PC-9 (cell line): ENCODE measurements at regions not wholly inside any gene's neighbourhood (a gene's known extent, or its start where the extent isn't known, plus 50 kb on each side); places are given as distances from the start of the nearest gene placed in this dataset.

Source experiments
- BruUV-seq: library from RNA; stranded (reverse); fragments of 400-500 nt; replicated peaks from 2 replicates; lab custom pipeline; 2021; lab: Mats Ljungman, UMichigan
- CTCF ChIA-PET: fragments of 300-600 bp; sonication (Branson Sonifier 250); formaldehyde crosslinking; loops from one replicate; lab custom pipeline; 2022; ENCODE audit warnings: antibody characterized with exemption; lab: Charles Lee
- POLR2A ChIA-PET: fragments of 300-600 bp; sonication (Branson Sonifier 250); formaldehyde crosslinking; loops from one replicate; lab custom pipeline; 2022; ENCODE audit warnings: antibody characterized with exemption; ENCODE audit not compliant: unreplicated experiment; lab: Charles Lee
- DNase-seq, 2 experiments: peaks; one replicate each; pipeline versions ENCODE4 v3.0.0 to v3.0.0-alpha.2; 2015 to 2022; ENCODE audit warnings: mixed read lengths in 1 of 2
- H2AFZ ChIP-seq: fragments of 200-600 bp; sonication (generic); 2 replicates; pipeline ENCODE4 v1.8.1; 2017; ENCODE audit warnings: antibody characterized with exemption
- H3F3A ChIP-seq: fragments of 200-600 bp; sonication (generic); 2 replicates; pipeline ENCODE4 v1.8.1; 2017; ENCODE audit warnings: antibody characterized with exemption, mild to moderate bottlenecking, low read depth; ENCODE audit not compliant: insufficient read depth
- H3K27ac ChIP-seq: fragments of 200-600 bp; sonication (generic); 2 replicates; pipeline ENCODE4 v1.6.1; 2016; ENCODE audit warnings: mixed run types
- H3K27me3 ChIP-seq: fragments of 200-600 bp; sonication (generic); 2 replicates; pipeline ENCODE4 v1.6.1; 2016; ENCODE audit warnings: low read depth, mixed run types; ENCODE audit not compliant: insufficient read depth
- H3K36me3 ChIP-seq: fragments of 200-600 bp; sonication (generic); 2 replicates; pipeline ENCODE4 v1.6.1; 2016; ENCODE audit warnings: low read depth, mixed run types
- H3K4me1 ChIP-seq: fragments of 200-600 bp; sonication (generic); replicated peaks from 2 replicates; pipeline ENCODE4 v1.6.1; 2016; ENCODE audit warnings: mixed run types; ENCODE audit not compliant: insufficient read depth
- H3K4me2 ChIP-seq: fragments of 200-600 bp; sonication (generic); 2 replicates; pipeline ENCODE4 v1.6.1; 2017; ENCODE audit warnings: mixed run types
- H3K4me3 ChIP-seq: fragments of 200-600 bp; sonication (generic); 2 replicates; pipeline ENCODE4 v1.6.1; 2016; ENCODE audit warnings: mixed run types
- H3K79me2 ChIP-seq: fragments of 200-600 bp; sonication (generic); 2 replicates; pipeline ENCODE4 v1.6.1; 2017; ENCODE audit warnings: low read depth, mixed run types
- H3K9me2 ChIP-seq: fragments of 200-600 bp; sonication (generic); 2 replicates; pipeline ENCODE4 v1.8.1; 2017; ENCODE audit warnings: mild to moderate bottlenecking; ENCODE audit not compliant: insufficient read depth
- H3K9me3 ChIP-seq: fragments of 200-600 bp; sonication (generic); 2 replicates; pipeline ENCODE4 v1.8.1; 2016; ENCODE audit warnings: low read depth; ENCODE audit not compliant: insufficient read depth
- H4K20me1 ChIP-seq: fragments of 200-600 bp; sonication (generic); 2 replicates; pipeline ENCODE4 v1.8.1; 2017; ENCODE audit not compliant: insufficient read depth
- EZH2 ChIP-seq: fragments of 200-600 bp; sonication (generic); IDR thresholded peaks from 2 replicates; pipeline ENCODE4 v1.8.0; 2017; ENCODE audit warnings: antibody characterized with exemption, low read depth
- intact Hi-C: fragments of 100-400 bp; cut with micrococcal nuclease; formaldehyde crosslinking; loops from one replicate; pipeline ENCODE4 v1.10.0; 2022; ENCODE audit not compliant: unreplicated experiment
- TF ChIP-seq, protein P1 (sequence below): fragments of 200-600 bp; sonication (generic); conservative IDR thresholded peaks from 2 replicates; pipeline ENCODE4 v1.6.1; 2017; ENCODE audit warnings: mixed run types, antibody characterized with exemption, mild to moderate bottlenecking, moderate library complexity

DNA sequence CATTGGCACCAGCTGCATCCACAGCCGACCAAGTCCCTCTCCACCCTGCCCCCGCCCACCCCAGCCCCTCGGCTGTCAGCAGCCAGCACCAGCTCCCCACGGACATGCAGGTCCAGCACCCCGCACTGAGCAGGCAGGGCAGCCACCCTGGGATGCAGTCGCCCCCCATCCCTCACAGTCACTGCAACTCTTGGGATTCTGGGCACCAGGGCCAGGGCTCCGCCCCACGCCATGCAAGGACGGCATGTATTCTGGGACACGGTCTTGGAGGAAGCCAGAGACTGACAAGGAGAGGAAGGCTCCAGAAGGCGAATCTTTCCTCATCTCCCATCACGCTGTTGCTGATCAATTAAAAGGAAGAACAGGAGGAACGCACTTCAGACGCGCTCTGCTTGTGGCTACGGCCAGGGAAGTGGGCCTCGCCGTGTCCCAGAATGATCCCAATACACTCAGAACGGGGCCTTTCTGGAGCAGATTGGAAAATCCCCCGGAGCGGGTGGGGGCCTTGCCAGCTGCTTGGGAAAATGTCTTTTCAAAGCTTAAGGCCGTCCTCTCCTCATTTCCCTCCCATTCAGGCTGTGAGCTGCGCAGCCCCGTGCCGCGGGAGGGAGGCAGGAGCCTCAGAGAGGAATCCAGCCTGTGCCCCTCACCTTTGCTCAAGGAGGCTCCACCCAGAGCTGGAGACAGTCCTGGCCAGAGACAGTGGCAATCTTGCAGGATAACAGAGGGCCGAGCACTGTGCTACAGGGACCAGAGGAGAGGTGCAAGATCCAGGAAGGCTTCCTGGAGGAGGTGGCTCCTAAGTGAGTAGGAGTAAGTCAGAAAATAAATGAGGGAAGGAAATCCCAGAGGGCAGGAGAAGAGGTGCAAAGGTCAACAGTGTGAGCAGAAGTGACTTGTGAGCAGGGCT, 54.1 kb upstream of the DIO3 start:
- no peak for TF ChIP-seq EZH2
- TF ChIP-seq, protein P1, sequence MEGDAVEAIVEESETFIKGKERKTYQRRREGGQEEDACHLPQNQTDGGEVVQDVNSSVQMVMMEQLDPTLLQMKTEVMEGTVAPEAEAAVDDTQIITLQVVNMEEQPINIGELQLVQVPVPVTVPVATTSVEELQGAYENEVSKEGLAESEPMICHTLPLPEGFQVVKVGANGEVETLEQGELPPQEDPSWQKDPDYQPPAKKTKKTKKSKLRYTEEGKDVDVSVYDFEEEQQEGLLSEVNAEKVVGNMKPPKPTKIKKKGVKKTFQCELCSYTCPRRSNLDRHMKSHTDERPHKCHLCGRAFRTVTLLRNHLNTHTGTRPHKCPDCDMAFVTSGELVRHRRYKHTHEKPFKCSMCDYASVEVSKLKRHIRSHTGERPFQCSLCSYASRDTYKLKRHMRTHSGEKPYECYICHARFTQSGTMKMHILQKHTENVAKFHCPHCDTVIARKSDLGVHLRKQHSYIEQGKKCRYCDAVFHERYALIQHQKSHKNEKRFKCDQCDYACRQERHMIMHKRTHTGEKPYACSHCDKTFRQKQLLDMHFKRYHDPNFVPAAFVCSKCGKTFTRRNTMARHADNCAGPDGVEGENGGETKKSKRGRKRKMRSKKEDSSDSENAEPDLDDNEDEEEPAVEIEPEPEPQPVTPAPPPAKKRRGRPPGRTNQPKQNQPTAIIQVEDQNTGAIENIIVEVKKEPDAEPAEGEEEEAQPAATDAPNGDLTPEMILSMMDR, result no peak
- Histone ChIP-seq H4K20me1 (no peaks in the 10 kb centered on the region), H2AFZ (no peak overlapping the region), H3K9me3 (no peaks in the 10 kb centered on the region), H3K27me3 (peaks cover 19% of the 10 kb centered on the region; the same call in 1 of the 2 replicates), H3F3A (no peaks in the 10 kb centered on the region), H3K79me2 (no peaks in the 10 kb centered on the region), H3K4me3 (no peak overlapping the region), H3K4me2 (no peak overlapping the region), H3K9me2 (no peaks in the 10 kb centered on the region), H3K4me1 (no peaks in the 10 kb centered on the region), H3K27ac (no peak overlapping the region), H3K36me3 (no peaks in the 10 kb centered on the region)
- no TSS peak for BruUV-seq
- CTCF ChIA-PET, result no interaction called here
- POLR2A ChIA-PET, result no interaction called here
- intact Hi-C loops, result no loop called here
- DNase-seq, result no peak

DNA sequence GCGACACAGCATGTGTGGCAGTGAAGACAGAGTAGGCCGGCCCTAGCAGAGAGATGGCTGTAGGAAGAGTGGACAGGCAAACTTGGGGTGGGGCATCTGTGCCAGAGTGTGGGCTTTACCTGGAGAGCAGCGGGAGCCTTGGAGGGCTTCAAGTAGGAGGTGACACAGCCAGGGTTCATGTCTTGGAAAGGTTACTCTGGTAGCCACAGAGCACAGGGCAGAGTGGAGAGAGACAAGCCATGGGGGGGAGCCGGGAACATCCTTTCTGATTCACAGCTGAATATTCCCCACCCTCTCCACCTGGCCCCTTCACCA, 53.5 kb upstream of the DIO3 start:
- no peaks in the 10 kb centered on the region for H3K79me2 ChIP-seq
- no peaks in the 10 kb centered on the region for H3K9me2 ChIP-seq
- H4K20me1 ChIP-seq, result no peaks in the 10 kb centered on the region
- intact Hi-C loops, result no loop called here
- no peaks in the 10 kb centered on the region for H3F3A ChIP-seq
- no peak for DNase-seq
- no peak overlapping the region for H3K27ac ChIP-seq
- H3K4me3 ChIP-seq, result no peak overlapping the region
- ChIA-PET CTCF (no interaction called here), POLR2A (no interaction called here)
- no TSS peak for BruUV-seq
- no peak overlapping the region for H2AFZ ChIP-seq
- peaks cover 13% of the 10 kb centered on the region; the same call in 1 of the 2 replicates for H3K27me3 ChIP-seq
- no peak overlapping the region for H3K4me2 ChIP-seq
- H3K9me3 ChIP-seq, result no peaks in the 10 kb centered on the region
- H3K4me1 ChIP-seq, result no peaks in the 10 kb centered on the region
- no peaks in the 10 kb centered on the region for H3K36me3 ChIP-seq
- TF ChIP-seq, protein P1, result no peak
- TF ChIP-seq EZH2, result no peak

DNA sequence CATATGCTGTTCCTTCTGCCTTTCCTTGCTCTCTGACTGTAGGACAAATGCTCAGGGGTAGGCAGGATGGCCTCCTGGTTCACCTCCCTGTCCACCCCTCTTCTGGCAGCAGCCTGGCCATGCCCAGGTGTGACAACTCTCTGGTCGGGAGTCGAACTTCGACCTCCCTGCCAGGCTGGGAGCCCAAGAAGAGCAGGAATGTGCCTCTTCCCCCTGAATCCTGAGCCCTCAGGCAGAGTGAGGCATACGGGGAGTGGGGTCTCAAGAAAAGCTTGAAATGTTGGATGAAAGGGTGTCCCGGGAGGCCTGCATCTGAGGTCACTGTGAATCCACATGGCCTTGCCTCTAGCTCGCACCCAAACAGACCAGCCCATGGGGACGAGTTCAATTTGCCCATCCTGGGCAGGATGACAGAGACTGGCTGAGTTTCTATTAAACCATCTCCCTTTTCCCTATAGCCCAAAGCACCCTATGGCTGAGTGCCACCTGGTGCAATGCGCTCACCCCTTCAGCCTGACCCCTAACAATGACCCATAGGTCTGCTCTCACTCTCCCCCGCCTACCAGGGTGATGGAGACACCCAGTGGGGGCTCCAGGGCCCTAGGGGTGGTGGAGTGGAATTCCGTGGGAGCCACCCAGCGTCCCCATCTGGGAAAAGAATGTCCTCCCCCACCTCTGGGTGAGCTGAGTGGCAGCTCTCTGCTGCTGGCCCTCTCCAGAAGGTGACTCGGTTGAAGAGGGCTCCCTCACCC, 52.9 kb upstream of the DIO3 start:
- H3K79me2 ChIP-seq, result no peaks in the 10 kb centered on the region
- no peaks in the 10 kb centered on the region for H3K9me2 ChIP-seq
- no peak overlapping the region for H2AFZ ChIP-seq
- no peaks in the 10 kb centered on the region for H3K36me3 ChIP-seq
- intact Hi-C loops, result no loop called here
- H3K4me3 ChIP-seq, result no peak overlapping the region
- no peak overlapping the region for H3K4me2 ChIP-seq
- no peaks in the 10 kb centered on the region for H4K20me1 ChIP-seq
- CTCF ChIA-PET, result interaction anchor here (0.7 kb wide), 1 partner anchor 13 kb away, joined by 4 read pairs; no protein-coding TSS in a partner anchor
- no peak for DNase-seq
- POLR2A ChIA-PET, result no interaction called here
- H3K9me3 ChIP-seq, result no peaks in the 10 kb centered on the region
- TF ChIP-seq EZH2, result no peak
- TF ChIP-seq, protein P1, result no peak
- H3K27me3 ChIP-seq, result 0 out of 2 replicates have a peak, but pooled peaks cover 7% of the 10 kb centered on the region
- no peaks in the 10 kb centered on the region for H3K4me1 ChIP-seq
- H3K27ac ChIP-seq, result no peak overlapping the region
- no TSS peak for BruUV-seq
- no peaks in the 10 kb centered on the region for H3F3A ChIP-seq
